PC-9 (cell line): ENCODE measurements at regions not wholly inside any gene's neighbourhood (a gene's known extent, or its start where the extent isn't known, plus 50 kb on each side); places are given as distances from the start of the nearest gene placed in this dataset.

Source experiments
- EZH2 ChIP-seq: fragments of 200-600 bp; sonication (generic); IDR thresholded peaks from 2 replicates; pipeline ENCODE4 v1.8.0; 2017; ENCODE audit warnings: antibody characterized with exemption, low read depth
- TF ChIP-seq, protein P1 (sequence below): fragments of 200-600 bp; sonication (generic); conservative IDR thresholded peaks from 2 replicates; pipeline ENCODE4 v1.6.1; 2017; ENCODE audit warnings: mixed run types, antibody characterized with exemption, mild to moderate bottlenecking, moderate library complexity

DNA sequence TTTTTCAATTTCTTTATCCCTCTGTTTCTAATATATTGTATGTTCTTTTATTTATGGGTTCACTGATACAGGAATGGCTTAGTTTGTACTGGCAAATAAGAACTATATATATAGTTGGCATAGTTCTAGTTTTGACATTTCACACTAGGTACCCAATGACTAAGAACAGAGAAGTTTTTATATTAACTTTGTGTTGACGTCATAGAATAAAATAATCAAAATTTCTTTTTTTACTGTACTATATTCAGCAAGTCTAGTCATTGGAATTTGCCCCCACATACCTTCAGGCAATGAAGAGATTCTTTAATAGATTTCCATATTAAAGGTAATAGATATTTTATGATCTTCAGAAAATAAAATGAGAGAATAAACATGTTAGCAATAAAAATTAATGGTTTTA, 713.2 kb downstream of the NOVA1 start:
- TF ChIP-seq, protein P1, sequence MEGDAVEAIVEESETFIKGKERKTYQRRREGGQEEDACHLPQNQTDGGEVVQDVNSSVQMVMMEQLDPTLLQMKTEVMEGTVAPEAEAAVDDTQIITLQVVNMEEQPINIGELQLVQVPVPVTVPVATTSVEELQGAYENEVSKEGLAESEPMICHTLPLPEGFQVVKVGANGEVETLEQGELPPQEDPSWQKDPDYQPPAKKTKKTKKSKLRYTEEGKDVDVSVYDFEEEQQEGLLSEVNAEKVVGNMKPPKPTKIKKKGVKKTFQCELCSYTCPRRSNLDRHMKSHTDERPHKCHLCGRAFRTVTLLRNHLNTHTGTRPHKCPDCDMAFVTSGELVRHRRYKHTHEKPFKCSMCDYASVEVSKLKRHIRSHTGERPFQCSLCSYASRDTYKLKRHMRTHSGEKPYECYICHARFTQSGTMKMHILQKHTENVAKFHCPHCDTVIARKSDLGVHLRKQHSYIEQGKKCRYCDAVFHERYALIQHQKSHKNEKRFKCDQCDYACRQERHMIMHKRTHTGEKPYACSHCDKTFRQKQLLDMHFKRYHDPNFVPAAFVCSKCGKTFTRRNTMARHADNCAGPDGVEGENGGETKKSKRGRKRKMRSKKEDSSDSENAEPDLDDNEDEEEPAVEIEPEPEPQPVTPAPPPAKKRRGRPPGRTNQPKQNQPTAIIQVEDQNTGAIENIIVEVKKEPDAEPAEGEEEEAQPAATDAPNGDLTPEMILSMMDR = no peak
- no peak for TF ChIP-seq EZH2
